ENCODE measurements at regions not wholly inside any gene's neighbourhood (a gene's known extent, or its start where the extent isn't known, plus 50 kb on each side); places are given as distances from the start of the nearest gene placed in this dataset.

- WGBS, result 93% methylated on average over 3 of the region's 3 CpGs
- H3K27ac ChIP-seq, result no peak overlapping the region
- H3K4me3 ChIP-seq, result no peak overlapping the region
These were observed 1001.9 kb upstream of the NR2F2 start for GRCh38 chr15:95328559-95328958.

GRCh38 chr15:95329362-95329761 lies 1001.1 kb upstream of the NR2F2 start:
- WGBS, result 69% methylated on average over 8 of the region's 8 CpGs
- H3K36me3 ChIP-seq, result no peaks in the 10 kb centered on the region
- H3K27ac ChIP-seq, result no peak overlapping the region
- no peaks in the 10 kb centered on the region for H3K9me3 ChIP-seq
- intact Hi-C loops (cut with DNase I), result no loop called here
- H3K4me1 ChIP-seq (replicated peaks), result no peaks in the 10 kb centered on the region
- DNase-seq (ENCODE audit: low spot score), result no peak
- H3K27me3 ChIP-seq (replicated peaks; ENCODE audit: insufficient read depth), result peaks cover 2% of the 10 kb centered on the region
- TF ChIP-seq POLR2A (IDR thresholded peaks at IDR 0.05) (no peak), CTCF (IDR thresholded peaks at IDR 0.05) (no peak), POLR2AphosphoS5 (IDR thresholded peaks at IDR 0.05) (no peak)
- no peak overlapping the region for H3K4me3 ChIP-seq

More at GRCh38 chr15:95328559-95328958, 1001.9 kb upstream of the NR2F2 start:
- DNase-seq (ENCODE audit: low spot score), result no peak
- intact Hi-C loops (cut with DNase I), result no loop called here
- H3K36me3 ChIP-seq, result no peaks in the 10 kb centered on the region
- TF ChIP-seq POLR2A (IDR thresholded peaks at IDR 0.05) (no peak), POLR2AphosphoS5 (IDR thresholded peaks at IDR 0.05) (no peak), CTCF (IDR thresholded peaks at IDR 0.05) (no peak)
- H3K9me3 ChIP-seq, result no peaks in the 10 kb centered on the region
- H3K27me3 ChIP-seq (replicated peaks; ENCODE audit: insufficient read depth), result peaks cover 2% of the 10 kb centered on the region
- no peaks in the 10 kb centered on the region for H3K4me1 ChIP-seq (replicated peaks)

- Histone ChIP-seq H3K27me3 (replicated peaks; ENCODE audit: insufficient read depth) (no peaks in the 10 kb centered on the region), H3K4me1 (replicated peaks) (no peaks in the 10 kb centered on the region), H3K9me3 (no peaks in the 10 kb centered on the region), H3K36me3 (no peaks in the 10 kb centered on the region), H3K27ac (no peak overlapping the region), H3K4me3 (no peak overlapping the region)
- intact Hi-C loops (cut with DNase I), result no loop called here
- TF ChIP-seq CTCF (IDR thresholded peaks at IDR 0.05) (no peak), POLR2AphosphoS5 (IDR thresholded peaks at IDR 0.05) (no peak), POLR2A (IDR thresholded peaks at IDR 0.05) (no peak)
- no peak for DNase-seq (ENCODE audit: low spot score)
- WGBS, result 92% methylated on average over 6 of the region's 6 CpGs
These were observed 988.8 kb upstream of the NR2F2 start for GRCh38 chr15:95341686-95342085.

DNA sequence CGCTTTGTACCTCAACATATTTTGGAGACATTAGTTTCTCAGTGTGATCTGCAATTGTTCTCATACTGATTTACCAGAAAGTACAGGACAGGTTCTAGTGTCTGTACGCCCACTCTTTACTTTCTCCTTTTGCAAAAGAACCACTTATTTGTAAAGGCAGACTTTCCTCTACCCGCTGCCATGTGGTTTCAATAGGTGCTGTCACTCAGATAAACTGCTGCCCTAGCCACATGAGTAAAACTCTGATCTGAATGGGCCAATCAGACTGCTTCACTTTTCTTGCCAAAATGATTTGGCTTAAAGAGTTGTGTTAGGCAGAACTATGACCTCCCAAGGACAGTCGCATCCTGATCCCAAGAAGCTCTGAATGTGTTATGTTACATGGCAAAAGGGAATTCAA lies 984.6 kb upstream of the NR2F2 start:
- no peaks in the 10 kb centered on the region for H3K4me1 ChIP-seq (replicated peaks)
- H3K36me3 ChIP-seq, result no peaks in the 10 kb centered on the region
- H3K27ac ChIP-seq, result no peak overlapping the region
- no peak overlapping the region for H3K4me3 ChIP-seq
- intact Hi-C loops (cut with DNase I), result no loop called here
- 83% methylated on average over 4 of the region's 4 CpGs for WGBS
- TF ChIP-seq POLR2A (IDR thresholded peaks at IDR 0.05) (no peak), CTCF (IDR thresholded peaks at IDR 0.05) (no peak), POLR2AphosphoS5 (IDR thresholded peaks at IDR 0.05) (no peak)
- H3K27me3 ChIP-seq (replicated peaks; ENCODE audit: insufficient read depth), result no peaks in the 10 kb centered on the region
- no peak for DNase-seq (ENCODE audit: low spot score)
- no peaks in the 10 kb centered on the region for H3K9me3 ChIP-seq

GRCh38 chr15:95346721-95347475 lies 983.6 kb upstream of the NR2F2 start:
- no peak for TF ChIP-seq CTCF (IDR thresholded peaks at IDR 0.05)
- no peak for TF ChIP-seq POLR2AphosphoS5 (IDR thresholded peaks at IDR 0.05)
- no peak for TF ChIP-seq POLR2A (IDR thresholded peaks at IDR 0.05)
- H3K36me3 ChIP-seq, result no peaks in the 10 kb centered on the region
- DNase-seq (ENCODE audit: low spot score), result no peak
- H3K4me3 ChIP-seq, result no peak overlapping the region
- no peaks in the 10 kb centered on the region for H3K9me3 ChIP-seq
- WGBS, result 73% methylated on average over 5 of the region's 5 CpGs
- no peaks in the 10 kb centered on the region for H3K4me1 ChIP-seq (replicated peaks)
- H3K27me3 ChIP-seq (replicated peaks; ENCODE audit: insufficient read depth), result no peaks in the 10 kb centered on the region
- intact Hi-C loops (cut with DNase I), result no loop called here
- no peak overlapping the region for H3K27ac ChIP-seq
